Kidney epithelial cell (primary cell): ENCODE measurements at regions not wholly inside any gene's neighbourhood (a gene's known extent, or its start where the extent isn't known, plus 50 kb on each side); places are given as distances from the start of the nearest gene placed in this dataset.

Experiments used
- DNase-seq: peaks from one replicate; pipeline ENCODE4 v3.0.0-alpha.2; 2010; ENCODE audit warnings: low read depth
- H3K27me3 ChIP-seq: 2 replicates; pipeline ENCODE4 v1.6.0; 2011; ENCODE audit warnings: low read length; ENCODE audit not compliant: control insufficient read depth, insufficient read depth
- H3K36me3 ChIP-seq: 2 replicates; pipeline ENCODE4 v1.5.1; 2011; ENCODE audit warnings: low read length; ENCODE audit not compliant: control insufficient read depth, insufficient read depth
- H3K4me3 ChIP-seq: 2 replicates; pipeline ENCODE4 v1.5.1; 2011; ENCODE audit warnings: low read depth, mild to moderate bottlenecking, control low read depth, low read length
- TF ChIP-seq, protein P1 (sequence below): IDR thresholded peaks from 2 replicates; pipeline ENCODE4 v1.5.1; 2011; ENCODE audit warnings: mild to moderate bottlenecking, moderate library complexity, low read length, control low read depth, inconsistent platforms; ENCODE audit not compliant: insufficient read depth, poor library complexity, severe bottlenecking

- Histone ChIP-seq H3K4me3 (no peak overlapping the region), H3K27me3 (no peaks in the 10 kb centered on the region), H3K36me3 (no peaks in the 10 kb centered on the region)
- TF ChIP-seq, protein P1, sequence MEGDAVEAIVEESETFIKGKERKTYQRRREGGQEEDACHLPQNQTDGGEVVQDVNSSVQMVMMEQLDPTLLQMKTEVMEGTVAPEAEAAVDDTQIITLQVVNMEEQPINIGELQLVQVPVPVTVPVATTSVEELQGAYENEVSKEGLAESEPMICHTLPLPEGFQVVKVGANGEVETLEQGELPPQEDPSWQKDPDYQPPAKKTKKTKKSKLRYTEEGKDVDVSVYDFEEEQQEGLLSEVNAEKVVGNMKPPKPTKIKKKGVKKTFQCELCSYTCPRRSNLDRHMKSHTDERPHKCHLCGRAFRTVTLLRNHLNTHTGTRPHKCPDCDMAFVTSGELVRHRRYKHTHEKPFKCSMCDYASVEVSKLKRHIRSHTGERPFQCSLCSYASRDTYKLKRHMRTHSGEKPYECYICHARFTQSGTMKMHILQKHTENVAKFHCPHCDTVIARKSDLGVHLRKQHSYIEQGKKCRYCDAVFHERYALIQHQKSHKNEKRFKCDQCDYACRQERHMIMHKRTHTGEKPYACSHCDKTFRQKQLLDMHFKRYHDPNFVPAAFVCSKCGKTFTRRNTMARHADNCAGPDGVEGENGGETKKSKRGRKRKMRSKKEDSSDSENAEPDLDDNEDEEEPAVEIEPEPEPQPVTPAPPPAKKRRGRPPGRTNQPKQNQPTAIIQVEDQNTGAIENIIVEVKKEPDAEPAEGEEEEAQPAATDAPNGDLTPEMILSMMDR = peak; percentile 25
- no peak for DNase-seq
These were observed 57.8 kb upstream of the RAB18 start for GRCh38 chr10:27446091-27446918.

DNA sequence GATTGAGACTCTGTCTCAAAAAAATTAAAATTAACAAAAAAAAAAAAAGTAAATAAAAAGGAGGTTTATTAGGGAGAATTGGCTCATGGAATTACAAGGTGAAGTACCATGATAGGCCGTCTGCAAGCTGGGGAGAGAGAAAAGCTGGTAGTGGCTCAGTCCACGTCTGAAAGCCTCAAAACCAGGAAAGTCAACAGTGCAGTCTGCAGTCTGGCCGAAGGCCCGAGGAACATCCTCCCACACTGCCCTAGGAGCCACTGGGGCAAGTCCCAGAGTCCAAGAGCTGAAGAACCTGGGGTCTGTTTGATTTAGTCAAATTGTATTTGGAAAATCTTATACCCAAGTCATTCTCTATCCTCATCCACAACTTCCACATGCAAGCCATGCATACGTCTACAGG, 59.0 kb upstream of the RAB18 start:
- TF ChIP-seq, protein P1 = no peak
- no peak for DNase-seq

DNA sequence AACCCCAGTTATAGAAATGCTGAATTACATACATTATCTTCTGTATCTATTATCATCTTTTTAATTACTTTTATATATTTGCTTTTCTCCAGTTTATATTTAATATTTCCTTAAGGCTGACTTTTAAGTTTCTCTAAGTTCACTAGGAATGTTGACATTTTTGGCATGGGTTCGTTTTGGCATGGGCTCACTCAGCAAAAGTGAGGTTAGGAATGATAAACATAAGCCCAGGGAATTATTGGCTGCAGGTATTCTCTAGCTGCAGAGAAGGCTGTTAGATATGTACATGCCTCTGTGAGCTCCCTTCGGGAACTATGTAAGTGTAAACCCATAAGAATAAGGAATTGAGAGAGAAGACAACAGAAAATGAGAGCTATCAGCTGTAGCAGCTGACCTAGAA, 63.6 kb upstream of the RAB18 start:
- H3K4me3 ChIP-seq = no peak overlapping the region
- no peaks in the 10 kb centered on the region for H3K36me3 ChIP-seq
- H3K27me3 ChIP-seq = no peaks in the 10 kb centered on the region
- TF ChIP-seq, protein P1 = no peak
- DNase-seq = no peak

More for the DNA sequence above, 59.0 kb upstream of the RAB18 start:
- Histone ChIP-seq H3K36me3 (no peaks in the 10 kb centered on the region), H3K4me3 (no peak overlapping the region), H3K27me3 (no peaks in the 10 kb centered on the region)

- TF ChIP-seq, protein P1 = no peak
- H3K36me3 ChIP-seq = no peaks in the 10 kb centered on the region
- no peak for DNase-seq
- H3K4me3 ChIP-seq = no peak overlapping the region
- no peaks in the 10 kb centered on the region for H3K27me3 ChIP-seq
These were observed 64.1 kb upstream of the RAB18 start for GRCh38 chr10:27440021-27440420.

DNA sequence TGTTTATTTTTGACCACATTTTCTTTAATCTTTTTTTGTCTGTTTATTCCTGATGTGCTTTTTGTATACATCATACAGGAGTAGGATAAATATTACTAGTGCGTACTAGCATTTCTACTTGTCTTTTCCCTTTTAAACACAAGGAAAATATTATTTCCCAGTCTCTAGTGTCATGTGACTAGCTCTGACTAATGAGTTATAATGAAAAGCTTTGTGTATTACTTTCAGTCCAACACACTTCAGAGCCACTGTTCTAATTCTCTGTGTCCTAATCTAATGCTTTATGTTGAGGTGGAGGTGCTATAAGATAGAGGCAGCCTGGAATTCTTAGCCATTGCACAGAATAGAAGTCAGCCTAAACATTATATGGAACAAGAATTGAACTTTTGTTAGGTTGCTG, 65.0 kb upstream of the RAB18 start:
- Histone ChIP-seq H3K4me3 (no peak overlapping the region), H3K36me3 (no peaks in the 10 kb centered on the region), H3K27me3 (no peaks in the 10 kb centered on the region)
- TF ChIP-seq, protein P1 = no peak
- no peak for DNase-seq

DNA sequence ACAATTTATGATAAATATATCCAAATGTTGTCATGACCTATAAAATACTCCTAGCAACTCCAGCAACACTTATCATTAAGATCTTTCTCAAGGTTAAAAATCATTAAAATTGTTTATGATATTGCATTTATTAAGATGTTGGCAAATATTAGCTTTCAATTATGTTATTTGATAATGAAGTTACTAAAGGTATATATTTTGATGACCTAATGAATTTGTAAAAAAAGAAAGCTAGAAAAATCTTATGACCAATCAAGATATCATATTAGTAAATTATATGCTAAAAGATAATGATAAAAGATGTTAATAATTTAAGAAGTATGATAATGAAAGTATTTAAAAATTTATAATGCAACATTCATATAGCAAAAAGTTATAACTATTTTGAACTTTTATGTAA, 66.3 kb upstream of the RAB18 start:
- no peak for DNase-seq
- TF ChIP-seq, protein P1 = no peak
- no peak overlapping the region for H3K4me3 ChIP-seq
- no peaks in the 10 kb centered on the region for H3K36me3 ChIP-seq
- H3K27me3 ChIP-seq = no peaks in the 10 kb centered on the region
